Ascending aorta (tissue), 2 donors: ENCODE measurements at regions not wholly inside any gene's neighbourhood (a gene's known extent, or its start where the extent isn't known, plus 50 kb on each side); places are given as distances from the start of the nearest gene placed in this dataset.

Experiments used
- DNase-seq, 2 donors: peaks; one replicate each; pipeline ENCODE4 v3.0.0-alpha.2; 2019; ENCODE audit warnings: low spot score in 2 of 2
- H3K27ac ChIP-seq, 2 donors: fragments of 200-600 bp; sonication (generic); one replicate each; pipeline ENCODE4 v1.5.1; 2016 to 2017; ENCODE audit warnings: mild to moderate bottlenecking in 1 of 2
- H3K27me3 ChIP-seq: fragments of 200-600 bp; sonication (generic); one replicate; pipeline ENCODE4 v1.5.1; 2017
- H3K36me3 ChIP-seq, 2 donors: fragments of 200-600 bp; sonication (generic); one replicate each; pipeline ENCODE4 v1.5.1; 2016
- H3K4me1 ChIP-seq, 2 donors: fragments of 200-600 bp; sonication (generic); one replicate each; pipeline ENCODE4 v1.5.1; 2016 to 2017; ENCODE audit warnings: mild to moderate bottlenecking in 1 of 2
- H3K4me3 ChIP-seq, 2 donors: fragments of 200-600 bp; sonication (generic); one replicate each; pipeline ENCODE4 v1.5.1; 2016 to 2017; ENCODE audit warnings: mild to moderate bottlenecking in 1 of 2
- H3K9me3 ChIP-seq, 2 donors: fragments of 200-600 bp; sonication (generic); one replicate each; pipeline ENCODE4 v1.5.1; 2016
- intact Hi-C: fragments of 100-400 bp; cut with DNase I; formaldehyde crosslinking; loops from one replicate; pipeline ENCODE4 v1.15.1; 2023
- TF ChIP-seq, protein P1 (sequence below), 3 experiments: fragments of 200-600 bp in 2 of 3; fragments of 450-650 bp in 1 of 3; sonication (generic) in 2 of 3; IDR thresholded peaks; one replicate each; pipeline ENCODE4 v1.5.1; 2016 to 2019; ENCODE audit warnings: antibody characterized with exemption in 3 of 3, mild to moderate bottlenecking in 1 of 3, moderate library complexity in 1 of 3

DNA sequence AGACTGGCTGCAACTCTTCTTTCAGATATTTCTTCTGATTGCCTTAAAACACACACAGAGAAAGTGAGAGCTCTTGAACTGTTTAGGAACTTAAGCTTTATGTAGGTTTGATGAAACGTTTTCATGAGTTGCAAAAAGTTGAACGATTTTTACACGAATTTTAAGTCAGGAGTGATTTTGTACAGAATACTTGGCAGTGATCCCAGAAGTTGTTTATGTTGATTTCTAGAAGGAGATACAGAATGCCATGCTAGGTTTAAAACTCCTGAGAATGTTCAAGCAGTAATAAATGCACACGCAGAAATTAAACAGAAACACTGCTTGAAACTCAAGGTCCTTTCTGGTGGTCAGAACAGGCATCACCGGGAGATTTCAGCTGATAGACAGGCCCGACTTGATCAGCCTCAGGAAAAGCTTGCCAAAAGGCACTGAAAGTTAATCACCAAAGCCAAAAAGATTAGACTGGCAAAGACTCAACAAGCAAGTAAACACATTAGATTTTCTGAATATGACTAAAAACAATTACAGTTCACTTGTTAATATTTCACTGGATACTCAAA, 123.1 kb downstream of the SOCS6 start:
- Histone ChIP-seq H3K27ac (no peak overlapping the region), H3K36me3 (no peaks in the 10 kb centered on the region), H3K4me1 (no peaks in the 10 kb centered on the region), H3K27me3 (no peaks in the 10 kb centered on the region), H3K9me3 (no peaks in the 10 kb centered on the region), H3K4me3 (no peak overlapping the region)
- TF ChIP-seq, protein P1, sequence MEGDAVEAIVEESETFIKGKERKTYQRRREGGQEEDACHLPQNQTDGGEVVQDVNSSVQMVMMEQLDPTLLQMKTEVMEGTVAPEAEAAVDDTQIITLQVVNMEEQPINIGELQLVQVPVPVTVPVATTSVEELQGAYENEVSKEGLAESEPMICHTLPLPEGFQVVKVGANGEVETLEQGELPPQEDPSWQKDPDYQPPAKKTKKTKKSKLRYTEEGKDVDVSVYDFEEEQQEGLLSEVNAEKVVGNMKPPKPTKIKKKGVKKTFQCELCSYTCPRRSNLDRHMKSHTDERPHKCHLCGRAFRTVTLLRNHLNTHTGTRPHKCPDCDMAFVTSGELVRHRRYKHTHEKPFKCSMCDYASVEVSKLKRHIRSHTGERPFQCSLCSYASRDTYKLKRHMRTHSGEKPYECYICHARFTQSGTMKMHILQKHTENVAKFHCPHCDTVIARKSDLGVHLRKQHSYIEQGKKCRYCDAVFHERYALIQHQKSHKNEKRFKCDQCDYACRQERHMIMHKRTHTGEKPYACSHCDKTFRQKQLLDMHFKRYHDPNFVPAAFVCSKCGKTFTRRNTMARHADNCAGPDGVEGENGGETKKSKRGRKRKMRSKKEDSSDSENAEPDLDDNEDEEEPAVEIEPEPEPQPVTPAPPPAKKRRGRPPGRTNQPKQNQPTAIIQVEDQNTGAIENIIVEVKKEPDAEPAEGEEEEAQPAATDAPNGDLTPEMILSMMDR (IDR thresholded peaks at IDR 0.05) = peak in 1 of 3 experiments; percentile 12
- intact Hi-C loops = no loop called here
- no peak for DNase-seq

DNA sequence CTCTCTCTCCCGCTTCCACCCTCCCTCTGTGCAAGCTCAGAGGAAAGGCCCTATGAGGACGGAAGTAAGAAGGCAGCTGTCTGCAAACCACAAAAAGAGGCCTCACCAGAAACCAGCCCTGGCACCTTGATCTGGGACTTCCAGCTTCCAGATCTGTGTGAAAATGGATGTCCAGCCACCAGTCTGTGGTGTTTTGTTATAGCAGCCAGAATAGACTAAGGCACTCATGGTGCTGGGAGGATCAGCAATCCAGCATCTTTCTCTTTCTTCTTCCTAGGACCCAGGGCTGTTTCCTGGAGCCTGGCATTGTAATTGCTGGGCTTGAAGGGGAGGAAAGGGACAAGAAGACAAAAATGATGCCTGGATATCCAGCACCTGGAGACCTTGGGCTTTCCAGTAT, 122.5 kb downstream of the SOCS6 start:
- H3K27me3 ChIP-seq = no peaks in the 10 kb centered on the region
- no peak overlapping the region for H3K27ac ChIP-seq
- intact Hi-C loops = no loop called here
- no peak for DNase-seq
- no peaks in the 10 kb centered on the region for H3K9me3 ChIP-seq
- no peaks in the 10 kb centered on the region for H3K36me3 ChIP-seq
- TF ChIP-seq, protein P1 (IDR thresholded peaks at IDR 0.05) = no peak
- no peaks in the 10 kb centered on the region for H3K4me1 ChIP-seq
- H3K4me3 ChIP-seq = no peak overlapping the region

DNA sequence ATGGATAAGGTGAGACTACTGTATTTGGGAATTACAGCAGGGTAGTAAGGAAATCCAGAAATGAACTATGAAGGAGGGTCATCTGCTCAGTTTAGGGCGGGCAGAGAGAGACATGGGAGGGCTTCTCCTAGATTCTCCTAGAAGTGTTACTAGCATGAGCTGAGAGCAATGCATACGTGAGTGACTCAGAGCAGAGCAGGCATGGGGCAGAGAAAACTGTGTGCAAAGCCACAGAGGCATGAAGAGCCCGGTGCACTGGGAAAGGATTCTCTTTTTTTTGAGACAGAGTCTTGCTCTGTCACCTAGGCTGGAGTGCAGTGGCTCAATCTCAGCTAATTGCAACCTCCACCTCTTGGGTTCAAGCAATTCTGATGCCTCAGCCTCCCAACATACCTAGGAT, 116.2 kb downstream of the SOCS6 start:
- TF ChIP-seq, protein P1 (IDR thresholded peaks at IDR 0.05) = no peak
- intact Hi-C loops = no loop called here

DNA sequence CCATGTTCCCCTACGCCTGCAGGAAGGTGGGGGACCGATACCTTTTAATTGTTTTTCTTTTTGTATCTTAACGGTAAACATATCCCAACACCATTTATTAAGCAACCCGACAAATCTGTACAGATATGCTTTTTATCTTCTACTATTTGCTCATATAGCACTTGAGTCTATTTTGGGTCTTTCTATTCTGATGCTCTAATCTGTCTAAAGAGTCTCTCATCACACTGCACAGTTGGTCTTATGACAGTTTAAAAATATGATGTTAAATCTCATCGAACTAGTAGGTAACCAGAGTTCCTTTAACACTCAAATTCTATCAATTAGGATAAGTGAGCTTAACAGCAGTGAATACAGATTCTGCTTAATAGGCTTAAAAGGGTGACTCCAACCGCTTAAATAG, 111.6 kb downstream of the SOCS6 start:
- no peak overlapping the region for H3K4me3 ChIP-seq
- no peaks in the 10 kb centered on the region for H3K9me3 ChIP-seq
- no peak for DNase-seq
- TF ChIP-seq, protein P1 (IDR thresholded peaks at IDR 0.05) = no peak
- H3K27me3 ChIP-seq = no peaks in the 10 kb centered on the region
- H3K36me3 ChIP-seq = no peaks in the 10 kb centered on the region
- H3K27ac ChIP-seq = no peak overlapping the region
- intact Hi-C loops = no loop called here
- no peaks in the 10 kb centered on the region for H3K4me1 ChIP-seq

More for the DNA sequence above, 116.2 kb downstream of the SOCS6 start:
- no peaks in the 10 kb centered on the region for H3K4me1 ChIP-seq
- no peak overlapping the region for H3K4me3 ChIP-seq
- no peaks in the 10 kb centered on the region for H3K36me3 ChIP-seq
- DNase-seq = no peak
- no peaks in the 10 kb centered on the region for H3K27me3 ChIP-seq
- H3K27ac ChIP-seq = no peak overlapping the region
- no peaks in the 10 kb centered on the region for H3K9me3 ChIP-seq

DNA sequence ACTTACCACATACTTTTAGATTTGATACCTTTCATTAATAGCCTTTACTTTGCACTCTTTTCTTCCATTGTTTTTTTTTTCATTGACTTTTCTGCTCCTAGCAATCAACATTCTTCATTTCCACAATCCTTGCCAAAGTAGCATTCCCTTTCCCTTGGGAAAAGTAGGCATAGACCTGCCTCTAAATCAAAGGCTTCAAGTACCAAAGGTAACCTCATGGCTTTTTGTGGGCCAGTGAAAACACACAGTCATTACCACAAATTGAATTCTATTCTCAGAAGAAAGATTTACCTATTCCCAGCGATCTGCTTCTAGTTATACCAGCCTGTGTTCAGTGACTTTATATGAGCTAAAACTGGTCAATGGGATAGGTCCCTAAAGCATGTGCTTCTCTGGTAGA, 109.2 kb downstream of the SOCS6 start:
- intact Hi-C loops = no loop called here
- no peak overlapping the region for H3K27ac ChIP-seq

More for the DNA sequence above, 109.2 kb downstream of the SOCS6 start:
- H3K9me3 ChIP-seq = no peaks in the 10 kb centered on the region
- no peaks in the 10 kb centered on the region for H3K36me3 ChIP-seq
- DNase-seq = no peak
- H3K27me3 ChIP-seq = no peaks in the 10 kb centered on the region
- H3K4me3 ChIP-seq = no peak overlapping the region
- no peaks in the 10 kb centered on the region for H3K4me1 ChIP-seq
- TF ChIP-seq, protein P1 (IDR thresholded peaks at IDR 0.05) = no peak
